ENCODE measurements at regions not wholly inside any gene's neighbourhood (a gene's known extent, or its start where the extent isn't known, plus 50 kb on each side); places are given as distances from the start of the nearest gene placed in this dataset.

GRCh38 chrY:15402451-15402850 lies 878.1 kb downstream of the NLGN4Y start:
- DNase-seq (ENCODE audit: low read depth in 2 of 2, low spot score in 1 of 2): no peak

- DNase-seq (ENCODE audit: low read depth in 2 of 2, low spot score in 1 of 2): no peak
Measured at GRCh38 chrY:15404551-15404950, 880.2 kb downstream of the NLGN4Y start.

GRCh38 chrY:15415165-15415564 lies 890.8 kb downstream of the NLGN4Y start:
- no peak for DNase-seq (ENCODE audit: low read depth in 2 of 2, low spot score in 1 of 2)

- DNase-seq (ENCODE audit: low read depth in 2 of 2, low spot score in 1 of 2): no peak
Measured at GRCh38 chrY:15418613-15419012, 894.3 kb downstream of the NLGN4Y start.

GRCh38 chrY:15424665-15425132 lies 900.4 kb downstream of the NLGN4Y start:
- no peak for DNase-seq (ENCODE audit: low read depth in 2 of 2, low spot score in 1 of 2)

GRCh38 chrY:15440021-15440695 lies 915.8 kb downstream of the NLGN4Y start:
- no peak for DNase-seq (ENCODE audit: low read depth in 2 of 2, low spot score in 1 of 2)

GRCh38 chrY:15440696-15441408 lies 916.5 kb downstream of the NLGN4Y start:
- DNase-seq (ENCODE audit: low read depth in 2 of 2, low spot score in 1 of 2): no peak

- DNase-seq (ENCODE audit: low read depth in 2 of 2, low spot score in 1 of 2): no peak
Measured at GRCh38 chrY:15441878-15442277, 917.5 kb downstream of the NLGN4Y start.

- no peak for DNase-seq (ENCODE audit: low read depth in 2 of 2, low spot score in 1 of 2)
Measured at GRCh38 chrY:15445871-15446270, 921.5 kb downstream of the NLGN4Y start.

- DNase-seq (ENCODE audit: low read depth in 2 of 2, low spot score in 1 of 2): no peak
Measured at GRCh38 chrY:15446861-15447260, 922.5 kb downstream of the NLGN4Y start.

GRCh38 chrY:15447959-15448358 lies 923.6 kb downstream of the NLGN4Y start:
- DNase-seq (ENCODE audit: low read depth in 2 of 2, low spot score in 1 of 2): no peak

- DNase-seq (ENCODE audit: low read depth in 2 of 2, low spot score in 1 of 2): no peak
Measured at GRCh38 chrY:15455133-15455937, 931.0 kb downstream of the NLGN4Y start.

GRCh38 chrY:15455980-15456469 lies 931.7 kb downstream of the NLGN4Y start:
- peak in 1 of 2 donors; percentile 13 for DNase-seq (ENCODE audit: low read depth in 2 of 2, low spot score in 1 of 2)

GRCh38 chrY:15456491-15456890 lies 932.2 kb downstream of the NLGN4Y start:
- DNase-seq (ENCODE audit: low read depth in 2 of 2, low spot score in 1 of 2): no peak

- DNase-seq (ENCODE audit: low read depth in 2 of 2, low spot score in 1 of 2): no peak
Measured at GRCh38 chrY:15457682-15458081, 933.4 kb downstream of the NLGN4Y start.

GRCh38 chrY:15458426-15458825 lies 934.1 kb downstream of the NLGN4Y start:
- no peak for DNase-seq (ENCODE audit: low read depth in 2 of 2, low spot score in 1 of 2)

GRCh38 chrY:15465880-15466279 lies 941.6 kb downstream of the NLGN4Y start:
- DNase-seq (ENCODE audit: low read depth in 2 of 2, low spot score in 1 of 2): no peak

GRCh38 chrY:15466891-15467290 lies 942.6 kb downstream of the NLGN4Y start:
- no peak for DNase-seq (ENCODE audit: low read depth in 2 of 2, low spot score in 1 of 2)

- no peak for DNase-seq (ENCODE audit: low read depth in 2 of 2, low spot score in 1 of 2)
Measured at GRCh38 chrY:15468091-15468490, 943.8 kb downstream of the NLGN4Y start.

GRCh38 chrY:15471371-15471770 lies 947.0 kb downstream of the NLGN4Y start:
- no peak for DNase-seq (ENCODE audit: low read depth in 2 of 2, low spot score in 1 of 2)

GRCh38 chrY:15478348-15478963 lies 954.1 kb downstream of the NLGN4Y start:
- no peak for DNase-seq (ENCODE audit: low read depth in 2 of 2, low spot score in 1 of 2)

All from stimulated activated CD8-positive, alpha-beta memory T cell treated with anti-CD3 and anti-CD28 coated beads, Interleukin-4, amount 100 ng/mL, for 4 hours (primary cell).